ENCODE measurements at regions not wholly inside any gene's neighbourhood (a gene's known extent, or its start where the extent isn't known, plus 50 kb on each side); places are given as distances from the start of the nearest gene placed in this dataset.
"Not testable (repeated sequence)": the region's sequence is repeated elsewhere in the genome, so short reads cannot be mapped to it uniquely, and the experiment has no call there.

GRCh38 chr2:87414795-87415570 is 332.9 kb upstream of the PLGLB2 start:
- not testable (repeated sequence) for TF ChIP-seq CTCF (IDR thresholded peaks at IDR 0.05); POLR2AphosphoS5 (IDR thresholded peaks at IDR 0.05); POLR2A (IDR thresholded peaks at IDR 0.05; ENCODE audit: low read depth)

Measured in esophagus muscularis mucosa (tissue), 3 donors.